Peyer's patch (tissue), 4 donors: ENCODE measurements at regions not wholly inside any gene's neighbourhood (a gene's known extent, or its start where the extent isn't known, plus 50 kb on each side); places are given as distances from the start of the nearest gene placed in this dataset.

Source experiments
- POLR2A ChIP-seq, 2 donors: fragments of 450-650 bp; IDR thresholded peaks; one replicate each; pipeline ENCODE4 v1.5.1; 2017; ENCODE audit warnings: antibody characterized with exemption in 2 of 2, mild to moderate bottlenecking in 2 of 2, moderate library complexity in 2 of 2
- TF ChIP-seq, protein P1 (sequence below), 6 experiments: fragments of 450-650 bp in 4 of 6; fragments of 200-600 bp in 2 of 6; sonication (generic) in 1 of 6; IDR thresholded peaks; one replicate each; pipeline ENCODE4 v1.5.1; 2017 to 2019; ENCODE audit warnings: antibody characterized with exemption in 6 of 6, mild to moderate bottlenecking in 3 of 6, moderate library complexity in 1 of 6

DNA sequence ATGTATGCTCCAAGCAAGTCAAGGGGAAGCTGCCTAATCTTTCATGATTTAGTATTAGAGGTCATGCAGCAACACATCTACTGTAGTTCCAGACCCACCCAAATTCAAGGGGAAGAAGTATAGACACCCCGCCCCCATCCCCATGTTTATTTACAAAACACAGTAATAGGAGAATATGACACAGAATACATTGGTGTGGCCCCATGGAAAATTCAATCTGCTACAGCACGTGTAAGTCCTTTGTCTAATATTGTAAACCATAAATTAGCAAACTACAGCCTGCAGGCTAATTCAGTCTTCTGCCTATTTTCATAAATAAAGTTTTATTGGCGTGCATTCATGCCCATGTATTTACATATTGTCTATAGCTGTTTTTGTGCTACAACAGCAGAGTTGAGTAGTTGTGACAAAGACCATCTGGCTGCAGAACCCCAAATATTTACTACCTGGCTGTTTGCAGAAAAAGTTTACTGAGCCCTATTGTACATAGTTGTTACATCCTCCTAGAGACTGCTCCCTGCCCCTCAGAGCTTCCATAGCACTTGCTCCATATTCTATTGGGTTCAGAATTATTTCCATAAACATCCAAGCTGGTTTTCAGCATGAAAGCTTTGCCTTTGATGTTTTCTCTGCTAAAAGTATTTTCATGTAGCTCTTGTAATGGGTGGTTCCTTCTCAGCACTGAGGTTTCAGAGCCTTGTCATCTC, 326.8 kb upstream of the CPEB2 start:
- TF ChIP-seq, protein P1, sequence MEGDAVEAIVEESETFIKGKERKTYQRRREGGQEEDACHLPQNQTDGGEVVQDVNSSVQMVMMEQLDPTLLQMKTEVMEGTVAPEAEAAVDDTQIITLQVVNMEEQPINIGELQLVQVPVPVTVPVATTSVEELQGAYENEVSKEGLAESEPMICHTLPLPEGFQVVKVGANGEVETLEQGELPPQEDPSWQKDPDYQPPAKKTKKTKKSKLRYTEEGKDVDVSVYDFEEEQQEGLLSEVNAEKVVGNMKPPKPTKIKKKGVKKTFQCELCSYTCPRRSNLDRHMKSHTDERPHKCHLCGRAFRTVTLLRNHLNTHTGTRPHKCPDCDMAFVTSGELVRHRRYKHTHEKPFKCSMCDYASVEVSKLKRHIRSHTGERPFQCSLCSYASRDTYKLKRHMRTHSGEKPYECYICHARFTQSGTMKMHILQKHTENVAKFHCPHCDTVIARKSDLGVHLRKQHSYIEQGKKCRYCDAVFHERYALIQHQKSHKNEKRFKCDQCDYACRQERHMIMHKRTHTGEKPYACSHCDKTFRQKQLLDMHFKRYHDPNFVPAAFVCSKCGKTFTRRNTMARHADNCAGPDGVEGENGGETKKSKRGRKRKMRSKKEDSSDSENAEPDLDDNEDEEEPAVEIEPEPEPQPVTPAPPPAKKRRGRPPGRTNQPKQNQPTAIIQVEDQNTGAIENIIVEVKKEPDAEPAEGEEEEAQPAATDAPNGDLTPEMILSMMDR (IDR thresholded peaks at IDR 0.05), result no peak
- TF ChIP-seq POLR2A (IDR thresholded peaks at IDR 0.05), result no peak
